Stimulated activated naive CD8-positive, alpha-beta T cell treated with anti-CD3 and anti-CD28 coated beads, Interleukin-15, Interleukin-2, amounts not matched to agents 100 U/mL and 50 U/mL, for 24 hours (primary cell): ENCODE measurements at regions not wholly inside any gene's neighbourhood (a gene's known extent, or its start where the extent isn't known, plus 50 kb on each side); places are given as distances from the start of the nearest gene placed in this dataset.

ENCODE experiments used
- ATAC-seq: fragments of 150-1000 bp; cut with Tn5 transposase; one replicate; pipeline ENCODE4 v1.10.0; 2021
- DNase-seq: peaks from one replicate; pipeline ENCODE4 v3.0.0; 2021

DNA sequence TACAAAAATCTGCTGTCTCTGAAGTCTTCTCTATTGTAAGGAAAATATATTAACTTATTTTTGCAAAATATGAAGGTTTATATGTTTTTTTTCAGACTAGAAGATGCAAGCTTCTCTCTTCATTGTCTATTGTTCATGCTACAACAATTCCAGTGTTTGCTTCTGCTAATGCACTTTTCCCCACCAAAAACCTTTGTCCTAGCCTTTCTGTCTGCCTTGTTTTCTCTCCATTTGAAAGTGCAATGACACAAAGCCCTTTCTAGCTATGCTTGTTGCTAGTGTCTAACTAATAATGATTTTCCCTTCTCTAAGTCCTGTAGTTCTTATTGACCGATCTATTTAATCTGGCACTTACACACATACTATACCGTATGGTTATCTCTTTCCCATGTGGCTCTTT lies 369.5 kb upstream of the CELF4 start:
- no peak for DNase-seq
- ATAC-seq: no peak

GRCh38 chr18:37930640-37931039 lies 365.0 kb upstream of the CELF4 start:
- ATAC-seq: no peak
- no peak for DNase-seq

- ATAC-seq (no peak), DNase-seq (no peak)
Observed at GRCh38 chr18:37922162-37922561, 356.6 kb upstream of the CELF4 start.

GRCh38 chr18:37920865-37921264 lies 355.3 kb upstream of the CELF4 start:
- ATAC-seq (no peak), DNase-seq (no peak)

- ATAC-seq (no peak), DNase-seq (no peak)
Observed at GRCh38 chr18:37913051-37913450, 347.5 kb upstream of the CELF4 start.

- no peak for DNase-seq
- ATAC-seq: no peak
Observed at GRCh38 chr18:37902344-37902743, 336.7 kb upstream of the CELF4 start.

DNA sequence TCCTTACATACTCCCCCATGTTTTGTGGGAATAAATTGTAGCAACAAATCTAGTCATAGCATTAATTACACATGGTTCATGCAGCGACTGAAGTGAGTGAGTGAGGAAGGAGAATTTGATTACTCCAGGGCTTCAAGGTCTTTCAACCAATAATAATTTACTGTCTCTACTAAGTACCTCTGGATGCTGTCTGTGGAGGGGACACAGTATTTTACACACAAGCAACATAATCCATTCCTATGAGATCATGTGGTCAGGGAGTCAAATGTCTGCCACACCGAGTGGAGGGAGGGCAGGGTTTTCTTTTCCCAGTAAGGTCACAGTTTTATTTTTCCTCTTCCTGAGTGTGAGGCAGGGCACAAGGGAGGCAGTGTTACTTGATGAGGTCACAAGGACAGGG lies 334.7 kb upstream of the CELF4 start:
- DNase-seq (no peak), ATAC-seq (no peak)

GRCh38 chr18:37889963-37890362 lies 324.4 kb upstream of the CELF4 start:
- ATAC-seq: no peak
- DNase-seq: no peak

DNA sequence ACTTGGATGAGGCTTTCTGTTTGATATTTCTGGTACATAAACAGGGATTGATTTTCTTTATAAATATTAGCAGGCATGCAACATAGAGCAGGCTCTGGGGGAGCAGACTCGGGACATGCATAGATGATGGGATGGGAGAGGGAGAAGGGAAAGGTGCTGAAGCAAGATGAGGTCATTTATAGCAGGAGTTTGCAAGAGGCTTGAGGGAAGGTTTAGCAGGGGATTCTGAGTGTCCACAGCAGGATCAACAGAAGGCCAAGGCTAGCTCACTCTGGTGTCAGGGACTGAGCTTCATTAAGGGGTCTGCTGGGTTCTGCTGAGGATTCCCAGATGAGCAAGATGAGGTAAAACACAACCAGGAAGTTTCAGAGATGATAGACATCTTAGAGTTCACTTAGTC lies 309.1 kb upstream of the CELF4 start:
- ATAC-seq (no peak), DNase-seq (no peak)

DNA sequence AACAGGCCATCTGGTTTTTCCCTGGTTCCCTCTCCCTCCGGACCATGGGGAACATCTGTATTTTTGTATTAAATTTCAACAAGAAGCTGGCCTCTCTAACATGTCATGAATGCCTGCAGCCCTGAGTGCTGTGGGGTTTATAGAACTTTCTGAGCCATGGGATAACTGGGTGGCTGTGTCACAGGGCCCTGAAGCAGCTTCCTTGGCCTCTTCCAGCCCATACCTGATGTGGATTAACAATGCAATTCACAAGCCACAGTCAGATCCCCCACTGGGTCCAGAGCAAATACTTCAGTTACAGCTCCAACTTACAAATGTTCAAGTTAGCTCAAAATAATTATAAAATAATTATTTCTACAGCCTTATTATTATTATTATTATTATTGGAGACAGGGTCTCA lies 307.8 kb upstream of the CELF4 start:
- ATAC-seq (no peak), DNase-seq (no peak)

GRCh38 chr18:37872562-37872961 lies 307.0 kb upstream of the CELF4 start:
- DNase-seq (no peak), ATAC-seq (no peak)

DNA sequence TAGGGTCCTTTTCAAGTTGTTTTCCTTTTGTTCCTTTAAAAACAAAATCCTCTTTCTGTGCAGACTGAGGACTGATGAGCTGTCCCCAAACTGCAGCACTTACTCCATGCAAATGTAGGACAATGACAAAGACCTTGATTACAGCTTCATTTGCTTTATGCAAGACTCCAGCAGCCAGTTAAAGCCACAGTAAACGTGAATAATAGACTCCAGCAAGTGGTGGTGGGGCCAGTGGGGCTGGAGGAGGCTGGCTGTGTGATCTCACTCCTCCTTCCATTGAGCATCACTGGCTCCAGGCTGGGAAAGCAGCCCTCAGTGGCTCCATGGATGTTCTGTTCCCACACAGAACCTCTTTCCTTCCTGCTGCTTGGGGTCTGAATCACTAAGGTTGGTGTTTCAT lies 306.0 kb upstream of the CELF4 start:
- DNase-seq (no peak), ATAC-seq (no peak)

GRCh38 chr18:37869051-37869450 lies 303.5 kb upstream of the CELF4 start:
- DNase-seq (no peak), ATAC-seq (no peak)

DNA sequence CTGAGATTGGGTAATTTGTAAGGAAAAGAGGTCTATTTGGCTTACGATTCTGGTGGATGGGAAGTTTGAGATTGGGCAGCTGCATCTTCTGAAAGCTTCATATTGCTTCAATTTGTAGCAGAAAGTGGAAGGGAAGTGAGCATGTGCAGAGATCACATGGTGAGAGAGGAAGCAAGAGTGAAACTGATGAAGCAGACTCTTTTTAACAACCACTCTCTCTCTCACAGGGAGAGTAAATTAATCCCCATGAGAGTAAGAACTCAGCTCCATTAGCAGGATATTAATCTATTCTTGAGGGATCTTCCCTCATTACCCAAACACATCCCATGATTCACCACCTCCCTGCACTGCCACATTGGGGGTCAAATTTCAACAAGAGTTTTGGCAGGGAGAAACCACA lies 298.5 kb upstream of the CELF4 start:
- DNase-seq (no peak), ATAC-seq (no peak)

DNA sequence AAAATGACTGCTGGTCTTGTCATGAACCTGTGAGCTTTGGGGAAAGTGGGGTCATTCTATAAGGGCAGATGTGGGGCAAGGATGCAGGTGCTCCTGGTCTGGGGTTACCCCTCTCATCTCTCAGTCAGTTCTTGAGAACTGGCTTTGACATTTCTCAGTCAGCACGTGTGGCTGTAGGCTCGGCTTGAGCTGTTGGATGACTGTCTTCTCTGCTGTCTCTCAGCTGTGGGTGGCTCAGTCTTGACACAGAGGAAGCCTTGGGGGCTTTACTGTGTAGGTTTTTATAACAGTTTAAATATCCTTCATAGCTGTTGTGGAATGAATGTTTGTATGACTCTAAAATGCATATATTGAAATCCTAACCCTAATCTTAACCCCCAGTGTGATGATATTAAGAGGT lies 296.4 kb upstream of the CELF4 start:
- ATAC-seq: no peak
- no peak for DNase-seq

DNA sequence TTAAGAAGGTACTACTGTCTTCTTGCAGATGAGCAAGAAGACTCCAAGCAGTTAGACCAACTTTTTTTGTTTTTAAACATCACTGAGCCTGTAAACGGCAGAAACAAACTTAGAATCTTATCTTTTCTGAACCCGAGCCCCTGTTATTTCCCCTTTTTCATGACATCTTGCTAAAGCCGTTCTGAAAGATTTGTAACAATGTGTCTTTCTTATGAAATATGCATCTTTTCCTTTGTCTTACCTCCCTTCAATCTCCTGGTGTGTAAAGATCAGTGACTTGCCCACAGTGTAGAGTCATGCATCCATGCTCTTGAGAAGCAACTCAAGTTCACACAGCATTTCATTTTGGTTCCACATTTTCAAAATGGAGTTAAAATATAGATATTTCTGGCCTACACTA lies 288.8 kb upstream of the CELF4 start:
- ATAC-seq: no peak
- no peak for DNase-seq

- no peak for ATAC-seq
- DNase-seq: no peak
Observed at GRCh38 chr18:37853706-37854105, 288.1 kb upstream of the CELF4 start.

DNA sequence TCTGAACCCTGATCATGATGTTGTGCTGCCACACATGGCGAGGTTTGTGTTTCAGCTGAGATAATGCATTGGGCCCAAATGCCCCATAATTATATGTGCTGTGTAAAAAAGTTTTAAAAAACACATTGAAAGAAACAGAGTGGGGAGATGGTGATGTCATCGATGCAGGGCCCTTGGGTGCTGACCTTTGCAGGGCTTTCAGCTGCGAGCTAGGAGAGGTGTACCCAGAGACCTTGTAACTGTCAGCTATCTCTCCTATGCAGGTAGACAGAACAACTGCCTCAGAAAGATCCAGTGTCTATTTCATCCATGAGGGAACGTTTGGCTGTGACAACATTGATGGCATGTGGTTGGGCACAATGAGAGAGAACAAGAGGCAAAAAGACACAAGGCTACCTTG lies 286.9 kb upstream of the CELF4 start:
- DNase-seq: no peak

DNA sequence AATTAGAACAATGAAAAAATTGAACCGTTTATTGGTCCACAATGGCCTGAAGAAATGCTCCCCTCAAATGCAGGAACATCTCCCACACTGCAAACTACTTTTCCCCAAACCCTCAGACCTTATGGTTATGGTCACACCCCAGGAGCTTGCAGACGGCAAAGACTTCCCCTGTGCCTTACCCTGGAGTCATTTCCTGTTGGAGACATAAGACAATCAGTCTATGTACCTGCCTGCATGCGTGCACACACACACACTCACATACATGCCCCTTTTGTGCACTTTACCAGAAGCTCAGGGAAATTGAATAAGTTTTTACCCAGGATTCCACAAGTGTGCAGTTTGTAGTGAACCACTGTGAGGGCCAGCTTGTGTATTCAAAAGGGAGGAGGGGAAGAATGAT lies 281.9 kb upstream of the CELF4 start:
- ATAC-seq (no peak), DNase-seq (no peak)

More for the DNA sequence above, 286.9 kb upstream of the CELF4 start:
- ATAC-seq: no peak

GRCh38 chr18:37846996-37847395 lies 281.4 kb upstream of the CELF4 start:
- ATAC-seq: no peak
- DNase-seq: no peak

GRCh38 chr18:37845498-37845897 lies 279.9 kb upstream of the CELF4 start:
- no peak for ATAC-seq
- DNase-seq: no peak

DNA sequence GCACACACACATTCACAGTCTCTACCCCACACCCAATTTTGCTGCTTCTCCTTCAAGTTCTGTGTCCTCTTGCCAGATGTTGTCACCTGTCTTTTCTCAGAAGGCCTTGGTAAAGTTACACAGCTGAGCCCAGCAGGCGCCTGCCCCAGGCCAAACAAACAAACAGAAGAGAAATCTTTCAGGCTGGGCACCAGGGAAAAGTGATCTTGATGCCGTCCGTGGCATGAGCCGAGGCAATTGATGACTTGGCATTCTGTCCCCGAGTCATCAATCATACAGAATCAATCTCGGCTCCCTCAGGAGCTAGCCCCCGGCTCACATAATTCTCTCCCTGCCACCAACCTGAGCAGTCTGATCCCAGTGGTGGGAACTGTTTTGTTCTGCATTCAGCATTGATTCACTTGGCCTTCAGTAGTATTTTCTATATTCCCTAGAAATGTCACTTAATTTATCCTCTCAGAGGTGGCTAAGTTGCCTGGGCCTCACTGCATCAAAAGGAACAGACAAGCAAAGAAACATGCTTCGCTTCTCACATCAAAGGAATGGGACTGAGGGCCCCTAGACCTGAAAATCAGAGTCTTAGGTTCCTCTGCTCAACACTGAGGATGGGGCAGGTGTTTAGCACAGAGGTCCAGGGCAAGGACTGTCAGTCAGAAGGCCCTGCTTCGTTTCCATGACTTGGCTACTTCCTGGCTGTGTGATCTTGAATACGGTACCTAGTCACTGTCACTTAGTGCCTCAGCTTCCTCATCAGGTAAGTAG lies 278.8 kb upstream of the CELF4 start:
- no peak for ATAC-seq

GRCh38 chr18:37838083-37838482 lies 272.5 kb upstream of the CELF4 start:
- DNase-seq (no peak), ATAC-seq (no peak)

More for the DNA sequence above, 278.8 kb upstream of the CELF4 start:
- DNase-seq: no peak

- no peak for ATAC-seq
- DNase-seq: no peak
Observed at GRCh38 chr18:37836071-37836970, 270.7 kb upstream of the CELF4 start.
